ENCODE measurements at regions not wholly inside any gene's neighbourhood (a gene's known extent, or its start where the extent isn't known, plus 50 kb on each side); places are given as distances from the start of the nearest gene placed in this dataset.

- TF ChIP-seq POLR2A (IDR thresholded peaks at IDR 0.05), result no peak
- TF ChIP-seq CTCF (IDR thresholded peaks at IDR 0.05 in 4 of 5, conservative IDR thresholded peaks at IDR 0.05 in 1 of 5), result peak in 2 of 5 experiments; percentile 21
Observed at GRCh38 chr1:117681093-117681900, 75.4 kb downstream of the TENT5C start.

Data from gastrocnemius medialis (tissue), 4 donors.